Breast epithelium (tissue), 4 donors: ENCODE measurements at regions not wholly inside any gene's neighbourhood (a gene's known extent, or its start where the extent isn't known, plus 50 kb on each side); places are given as distances from the start of the nearest gene placed in this dataset.
A peak's percentile ranks its signal among the peaks of the same experiment; 100 is the strongest.

Experiments
- DNase-seq, 2 donors: peaks; one replicate each; pipeline ENCODE4 v3.0.0-alpha.2; 2019; ENCODE audit warnings: low spot score in 2 of 2
- H3K27ac ChIP-seq, 2 donors: fragments of 200-600 bp; sonication (generic) in 1 of 2; one replicate each; pipeline ENCODE4 v1.5.1; 2016 to 2019; ENCODE audit warnings: mild to moderate bottlenecking in 1 of 2
- H3K27me3 ChIP-seq, 2 donors: fragments of 200-600 bp; sonication (generic) in 1 of 2; one replicate each; pipeline versions ENCODE4 v1.5.1 to v1.6.0; 2017 to 2019; ENCODE audit warnings: control low read depth in 1 of 2, mild to moderate bottlenecking in 1 of 2
- H3K36me3 ChIP-seq: fragments of 200-600 bp; one replicate; pipeline ENCODE4 v1.5.1; 2019
- H3K4me1 ChIP-seq, 2 donors: fragments of 200-600 bp; sonication (generic); one replicate each; pipeline ENCODE4 v1.5.1; 2016 to 2019; ENCODE audit warnings: control low read depth in 1 of 2
- H3K4me3 ChIP-seq, 3 donors: fragments of 200-600 bp; sonication (generic); 1 replicate in 2 of 3; 2 replicates in 1 of 3; pipeline ENCODE4 v1.5.1; 2016 to 2019; ENCODE audit warnings: mild to moderate bottlenecking in 3 of 3, moderate library complexity in 2 of 3
- H3K9me3 ChIP-seq, 2 donors: fragments of 200-600 bp; sonication (generic) in 1 of 2; one replicate each; pipeline ENCODE4 v1.5.1; 2016 to 2019; ENCODE audit warnings: control low read depth in 1 of 2
- CTCF ChIP-seq, 3 donors: fragments of 450-650 bp; IDR thresholded peaks; one replicate each; pipeline ENCODE4 v1.5.1; 2016 to 2017; ENCODE audit warnings: antibody characterized with exemption in 3 of 3, mild to moderate bottlenecking in 3 of 3, moderate library complexity in 3 of 3
- POLR2A ChIP-seq: fragments of 450-650 bp; IDR thresholded peaks from one replicate; pipeline ENCODE4 v1.6.1; 2016; ENCODE audit warnings: antibody characterized with exemption, mild to moderate bottlenecking, moderate library complexity
- POLR2AphosphoS5 ChIP-seq, 3 donors: sonication (generic); formaldehyde crosslinking; IDR thresholded peaks; one replicate each; pipeline ENCODE4 v1.6.1; 2017; ENCODE audit warnings: antibody characterized with exemption in 3 of 3
- intact Hi-C: fragments of 100-400 bp; cut with DNase I; formaldehyde crosslinking; loops from one replicate; pipeline ENCODE4 v1.15.1; 2023; ENCODE audit warnings: low total_unique reads

GRCh38 chr6:169831450-169832246 lies 80.2 kb downstream of the ERMARD start:
- H3K9me3 ChIP-seq = no peaks in the 10 kb centered on the region
- peaks cover 0 to 4% of the 10 kb centered on the region in 2 donors for H3K27me3 ChIP-seq
- peak; percentile 56 to 73 for DNase-seq
- H3K27ac ChIP-seq = no peak overlapping the region
- intact Hi-C loops = no loop called here
- H3K4me3 ChIP-seq = no peak overlapping the region
- no peaks in the 10 kb centered on the region for H3K4me1 ChIP-seq
- H3K36me3 ChIP-seq = no peaks in the 10 kb centered on the region
- TF ChIP-seq POLR2AphosphoS5 (IDR thresholded peaks at IDR 0.05) (no peak), POLR2A (no peak), CTCF (IDR thresholded peaks at IDR 0.05) (peak; percentile 86 to 90 (median 89))
